Medulla oblongata (tissue), 1 donor: ENCODE measurements at regions not wholly inside any gene's neighbourhood (a gene's known extent, or its start where the extent isn't known, plus 50 kb on each side); places are given as distances from the start of the nearest gene placed in this dataset.

Source experiments
- DNase-seq: peaks from one replicate; pipeline ENCODE4 v3.0.0-alpha.2; 2015; ENCODE audit errors: extremely low spot score

GRCh38 chr7:86947929-86948328 lies 111.5 kb downstream of the ELAPOR2 start:
- no peak for DNase-seq

GRCh38 chr7:86943447-86943846 lies 116.0 kb downstream of the ELAPOR2 start:
- DNase-seq: no peak

DNA sequence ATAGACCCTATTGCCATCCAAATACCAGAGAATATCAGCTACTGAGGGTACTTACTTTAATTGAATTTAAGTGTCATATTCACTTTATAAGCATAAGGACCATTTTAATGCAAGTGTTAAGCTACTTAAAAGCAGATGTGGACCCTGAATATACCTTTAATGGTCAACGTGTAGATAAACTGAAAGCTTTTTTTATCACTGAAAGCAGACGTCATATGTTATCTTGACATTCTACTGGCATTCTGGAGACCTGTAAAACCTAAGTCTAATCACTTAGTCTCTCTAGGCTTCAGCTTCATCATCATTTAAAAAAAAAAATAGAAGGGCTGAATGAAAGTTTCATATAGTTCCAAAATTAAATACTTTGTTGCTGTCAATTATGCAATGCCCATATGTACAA lies 116.5 kb downstream of the ELAPOR2 start:
- no peak for DNase-seq

DNA sequence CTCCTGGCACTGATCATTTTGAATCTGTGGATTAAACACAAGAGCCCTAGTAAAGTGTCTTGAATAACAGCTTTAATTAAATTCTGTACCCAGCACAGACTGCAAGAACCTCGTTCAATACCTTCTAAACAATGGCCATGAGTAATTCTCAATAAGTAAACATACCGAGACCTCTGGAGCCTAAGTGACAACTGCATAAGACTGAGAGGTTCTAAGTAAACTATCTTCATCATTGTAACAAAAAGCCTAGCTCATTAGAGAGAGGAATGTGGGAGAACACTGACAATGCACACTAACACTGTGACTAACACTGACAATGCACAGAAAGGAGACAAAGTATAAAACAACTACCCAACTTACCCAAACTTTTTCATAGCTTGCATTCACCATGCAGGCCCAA lies 117.4 kb downstream of the ELAPOR2 start:
- peak; percentile 54 for DNase-seq

- peak; percentile 88 for DNase-seq
Observed at GRCh38 chr7:86939197-86939814, 120.1 kb downstream of the ELAPOR2 start.

DNA sequence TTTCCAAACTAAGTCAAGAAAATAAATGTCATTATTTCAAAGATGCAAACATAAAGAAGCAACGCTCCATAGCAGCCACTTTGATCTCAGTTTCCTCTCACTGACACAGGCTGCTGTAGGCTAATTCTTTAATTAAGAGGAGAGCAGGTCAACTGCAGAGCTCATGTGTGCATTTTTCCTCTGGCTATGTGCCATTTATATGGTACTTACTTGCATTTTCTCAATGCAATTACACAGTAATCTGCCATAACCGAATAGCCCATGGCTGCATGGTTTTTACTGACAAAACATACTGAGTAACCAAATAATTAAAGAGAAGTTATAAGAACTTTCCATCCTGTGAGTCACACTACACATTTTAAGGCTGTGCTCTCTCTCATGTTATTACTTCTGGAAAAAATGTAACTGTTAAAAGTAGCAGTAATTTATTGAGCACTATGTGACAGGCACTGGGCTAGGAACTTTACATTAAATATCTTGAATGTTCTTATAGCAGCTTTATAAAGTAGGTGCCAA lies 122.0 kb downstream of the ELAPOR2 start:
- no peak for DNase-seq

- DNase-seq: no peak
Observed at GRCh38 chr7:86933295-86933845, 126.1 kb downstream of the ELAPOR2 start.

DNA sequence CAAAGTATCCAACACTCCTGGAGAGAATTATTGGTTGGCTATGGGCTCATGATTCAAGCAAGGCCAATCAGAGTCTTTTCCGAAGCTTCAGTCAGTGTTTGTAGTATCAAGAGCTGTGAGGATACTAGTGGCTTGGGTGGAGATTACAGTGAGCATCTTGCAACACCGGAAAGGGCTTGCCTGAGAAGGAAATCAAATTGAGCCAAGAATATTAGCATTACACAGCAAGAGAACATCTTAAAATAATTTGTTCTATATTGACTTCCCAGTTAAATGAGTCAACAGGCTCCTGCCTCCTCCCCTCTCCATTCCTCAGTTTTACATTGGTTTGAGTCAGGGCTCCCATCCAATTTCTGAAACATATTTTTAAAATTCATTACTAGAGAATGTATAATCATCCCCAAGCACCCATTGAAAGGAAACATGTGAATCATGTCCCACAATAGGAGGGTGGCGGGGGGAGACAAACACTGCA lies 127.4 kb downstream of the ELAPOR2 start:
- no peak for DNase-seq

GRCh38 chr7:86931439-86931838 lies 128.0 kb downstream of the ELAPOR2 start:
- DNase-seq: no peak

DNA sequence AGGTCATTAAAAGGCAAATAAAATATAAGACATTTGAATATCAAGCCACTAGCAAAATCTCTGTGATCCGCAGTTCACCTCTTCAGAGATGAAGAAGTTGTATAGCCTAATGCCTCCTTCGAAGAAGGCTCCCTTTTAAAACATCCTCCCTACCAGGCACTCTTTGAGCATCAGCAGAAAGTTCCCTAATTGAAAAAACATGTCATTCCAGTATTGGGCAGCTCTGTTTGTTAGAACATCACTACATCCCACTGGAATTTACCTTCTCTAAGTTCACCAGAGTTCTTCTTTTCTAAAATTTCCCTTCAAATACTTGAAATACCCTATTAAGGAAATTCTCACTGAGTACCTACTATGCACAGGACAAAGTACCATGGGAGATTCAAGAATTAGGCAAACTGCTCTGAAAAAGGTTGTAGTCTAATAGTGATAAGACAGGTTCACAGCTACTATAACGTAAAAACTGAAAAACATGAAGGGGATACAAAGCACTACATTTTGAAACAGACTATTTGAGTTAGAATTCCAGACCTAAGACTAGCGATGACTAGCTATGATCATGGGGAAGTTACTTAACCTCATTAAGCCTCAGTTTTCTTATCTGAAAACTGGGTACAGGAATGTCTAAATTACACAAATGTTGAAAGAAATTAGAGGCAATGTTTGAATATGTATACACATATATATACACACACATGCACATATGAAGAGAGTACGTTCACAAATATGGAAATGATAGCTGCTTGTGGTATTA lies 128.7 kb downstream of the ELAPOR2 start:
- DNase-seq: no peak

DNA sequence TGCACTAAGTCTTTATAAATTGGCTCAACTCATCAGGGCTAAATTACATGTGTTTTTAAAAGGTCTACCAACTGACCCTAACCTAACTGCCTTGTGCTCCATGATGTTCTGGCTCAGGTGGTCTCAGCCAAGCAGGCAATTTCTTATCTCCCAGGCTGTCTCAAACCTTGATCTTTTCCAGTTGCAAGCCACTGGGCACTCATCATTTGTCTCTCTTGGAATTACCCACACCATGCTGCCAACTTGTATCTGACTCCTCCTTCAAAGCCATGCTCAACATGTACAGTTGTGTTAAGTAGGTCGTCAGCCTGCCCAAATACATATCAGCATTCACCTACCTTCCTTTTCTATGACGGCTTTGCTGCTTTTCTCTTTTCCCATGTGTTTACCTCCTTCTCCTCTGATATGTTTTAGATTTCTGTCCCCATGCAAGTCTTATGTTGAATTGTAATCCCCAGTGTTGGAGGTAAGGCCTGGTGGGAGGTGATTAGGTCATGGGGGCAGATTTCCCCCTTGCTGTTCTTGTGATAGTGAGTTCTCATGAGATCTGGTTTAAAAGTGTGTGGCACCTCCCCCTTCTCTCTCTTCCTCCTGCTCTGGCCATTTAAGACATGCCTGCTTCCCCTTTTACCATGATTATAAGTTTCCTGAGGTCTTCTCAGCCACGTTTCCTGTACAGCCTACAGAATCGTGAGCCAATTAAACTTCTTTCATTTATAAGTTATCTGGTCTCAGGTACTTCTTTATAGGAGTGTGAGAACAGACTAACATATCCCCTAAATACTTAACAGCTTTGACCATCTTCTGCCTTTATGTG lies 130.0 kb downstream of the ELAPOR2 start:
- no peak for DNase-seq

- no peak for DNase-seq
Observed at GRCh38 chr7:86928308-86928707, 131.1 kb downstream of the ELAPOR2 start.

GRCh38 chr7:86926732-86927131 lies 132.7 kb downstream of the ELAPOR2 start:
- peak; percentile 70 for DNase-seq

DNA sequence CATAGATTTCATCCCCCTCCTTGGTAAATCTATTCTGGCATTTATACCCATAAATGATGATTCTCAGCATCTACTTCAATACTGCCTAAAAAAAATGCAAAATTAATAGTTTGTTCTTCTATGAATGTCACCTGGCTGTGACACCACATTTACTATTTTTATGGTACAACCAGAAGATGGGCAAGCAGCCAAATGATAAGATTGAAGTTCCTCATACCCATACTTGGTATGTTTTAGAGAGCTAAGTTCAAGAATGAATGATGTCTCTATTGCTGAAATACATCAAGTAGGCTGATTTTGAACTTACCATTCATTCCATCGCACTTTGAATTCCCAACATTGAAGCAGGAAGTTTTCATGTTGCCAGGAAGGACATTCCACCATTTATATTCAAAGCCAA lies 134.2 kb downstream of the ELAPOR2 start:
- DNase-seq: no peak

- DNase-seq: no peak
Observed at GRCh38 chr7:86923527-86923926, 135.9 kb downstream of the ELAPOR2 start.

GRCh38 chr7:86920154-86920553 lies 139.3 kb downstream of the ELAPOR2 start:
- DNase-seq: no peak

DNA sequence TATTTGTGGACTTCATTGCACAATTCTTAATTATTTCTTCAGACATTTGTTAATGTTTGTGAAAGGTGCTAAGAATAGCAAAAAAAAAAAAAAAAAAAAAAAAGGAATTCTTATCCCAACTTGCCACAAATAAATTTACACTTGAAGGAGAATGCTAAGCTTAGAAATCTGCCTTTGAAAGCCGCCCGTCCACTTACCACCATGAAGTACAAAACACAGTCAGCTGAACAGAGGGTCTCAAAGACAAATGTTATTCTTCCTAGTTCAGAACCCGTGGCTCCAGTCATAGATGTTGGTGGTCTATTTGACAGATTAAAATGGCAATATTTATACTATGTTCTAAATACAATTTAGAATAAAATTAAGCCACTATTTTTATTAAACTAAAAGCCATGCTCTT lies 141.2 kb downstream of the ELAPOR2 start:
- no peak for DNase-seq

- DNase-seq: no peak
Observed at GRCh38 chr7:86916277-86916825, 143.1 kb downstream of the ELAPOR2 start.

DNA sequence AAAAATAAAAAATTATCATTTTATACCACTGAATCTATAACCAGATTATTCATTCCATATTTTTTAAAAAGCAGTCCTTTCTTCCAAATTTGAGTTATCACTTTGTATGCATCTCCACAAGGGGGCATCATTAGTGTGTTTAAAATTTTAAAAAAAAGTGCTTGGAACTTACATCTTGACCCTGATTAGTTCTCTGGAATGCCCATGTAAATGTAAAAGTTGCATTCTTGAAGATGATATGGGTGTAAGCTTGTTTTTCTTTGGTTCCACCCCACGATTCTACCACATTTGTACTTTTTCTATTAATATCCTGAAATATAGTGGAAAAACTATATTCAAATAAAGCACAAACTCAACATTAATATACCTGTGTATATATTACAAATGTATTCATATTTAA lies 144.9 kb downstream of the ELAPOR2 start:
- DNase-seq: no peak
